ENCODE measurements at regions not wholly inside any gene's neighbourhood (a gene's known extent, or its start where the extent isn't known, plus 50 kb on each side); places are given as distances from the start of the nearest gene placed in this dataset.

DNA sequence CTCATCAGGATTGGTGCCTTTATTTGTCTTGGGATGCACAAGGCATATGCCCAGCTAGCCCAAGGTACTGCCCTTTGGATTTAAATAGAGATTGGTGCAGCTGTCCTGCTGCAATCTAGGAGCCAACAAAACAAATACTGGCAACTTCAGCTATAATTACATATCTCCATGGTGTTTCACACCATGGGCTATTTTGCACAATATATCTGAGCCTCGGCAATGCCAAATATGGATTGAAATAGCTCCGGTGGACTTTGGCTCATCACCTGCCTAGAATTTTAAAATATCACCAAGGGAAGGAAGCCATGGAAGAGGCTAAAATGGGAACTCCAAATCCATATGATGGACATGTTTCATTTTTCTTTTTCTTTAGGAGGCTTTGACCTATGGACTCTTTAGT is 367.8 kb upstream of the UMPS start:
- WGBS (ENCODE audit: insufficient coverage) = no CpG with 5 or more reads among the region's 2 CpGs
- peaks cover 0 to 2% (median 0%) of the 10 kb centered on the region in 7 donors for H3K9me3 Mint-ChIP-seq

GRCh38 chr3:124363476-124363875 is 366.8 kb upstream of the UMPS start:
- Mint-ChIP-seq H3K27me3 (ENCODE audit: low read depth in 3 of 3) (peaks cover 0 to 6% (median 1%) of the 10 kb centered on the region in 3 donors), H3K9me3 (peaks cover 0 to 3% (median 2%) of the 10 kb centered on the region in 7 donors), H3K27ac (no peak overlapping the region), H3K4me1 (peaks cover 5% of the 10 kb centered on the region), H3K36me3 (no peaks in the 10 kb centered on the region), H3K4me3 (no peak overlapping the region)
- no peaks in the 10 kb centered on the region for H3K4me1 ChIP-seq (ENCODE audit: control insufficient read depth in 1 of 2, insufficient read depth in 2 of 2, low read length in 2 of 2)
- intact Hi-C loops (cut with micrococcal nuclease) = no loop called here
- no peak overlapping the region for H3K4me2 ChIP-seq (replicated peaks; ENCODE audit: extremely low read depth, low read length, poor library complexity, severe bottlenecking)
- no peaks in the 10 kb centered on the region for H3K9me3 ChIP-seq (replicated peaks in 1 of 2; ENCODE audit: control insufficient read depth in 1 of 2, insufficient read depth in 1 of 2, low read length in 2 of 2)
- H3K27ac ChIP-seq (ENCODE audit: low read depth in 1 of 2, low read length in 2 of 2) = no peak overlapping the region
- no peak overlapping the region for H3K9ac ChIP-seq (ENCODE audit: insufficient read depth, low read length, poor library complexity, severe bottlenecking)
- no peak overlapping the region for H3K4me3 ChIP-seq (replicated peaks in 1 of 3; ENCODE audit: low read depth in 2 of 3, low read length in 3 of 3)
- no peak overlapping the region for H2AFZ ChIP-seq (ENCODE audit: insufficient read depth, low read depth, low read length, poor library complexity, severe bottlenecking)
- H3K79me2 ChIP-seq (ENCODE audit: insufficient read depth, low read length) = no peaks in the 10 kb centered on the region
- H4K20me1 ChIP-seq (ENCODE audit: insufficient read depth, low read length) = no peaks in the 10 kb centered on the region
- DNase-seq = no peak
- TF ChIP-seq, protein P1, sequence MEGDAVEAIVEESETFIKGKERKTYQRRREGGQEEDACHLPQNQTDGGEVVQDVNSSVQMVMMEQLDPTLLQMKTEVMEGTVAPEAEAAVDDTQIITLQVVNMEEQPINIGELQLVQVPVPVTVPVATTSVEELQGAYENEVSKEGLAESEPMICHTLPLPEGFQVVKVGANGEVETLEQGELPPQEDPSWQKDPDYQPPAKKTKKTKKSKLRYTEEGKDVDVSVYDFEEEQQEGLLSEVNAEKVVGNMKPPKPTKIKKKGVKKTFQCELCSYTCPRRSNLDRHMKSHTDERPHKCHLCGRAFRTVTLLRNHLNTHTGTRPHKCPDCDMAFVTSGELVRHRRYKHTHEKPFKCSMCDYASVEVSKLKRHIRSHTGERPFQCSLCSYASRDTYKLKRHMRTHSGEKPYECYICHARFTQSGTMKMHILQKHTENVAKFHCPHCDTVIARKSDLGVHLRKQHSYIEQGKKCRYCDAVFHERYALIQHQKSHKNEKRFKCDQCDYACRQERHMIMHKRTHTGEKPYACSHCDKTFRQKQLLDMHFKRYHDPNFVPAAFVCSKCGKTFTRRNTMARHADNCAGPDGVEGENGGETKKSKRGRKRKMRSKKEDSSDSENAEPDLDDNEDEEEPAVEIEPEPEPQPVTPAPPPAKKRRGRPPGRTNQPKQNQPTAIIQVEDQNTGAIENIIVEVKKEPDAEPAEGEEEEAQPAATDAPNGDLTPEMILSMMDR (IDR thresholded peaks at IDR 0.05) = no peak
- H3K36me3 ChIP-seq (replicated peaks in 1 of 2; ENCODE audit: control insufficient read depth in 1 of 2, insufficient read depth in 2 of 2, low read length in 2 of 2) = no peaks in the 10 kb centered on the region
- H3K27me3 ChIP-seq (ENCODE audit: control insufficient read depth in 2 of 2, insufficient read depth in 2 of 2, low read length in 2 of 2) = no peaks in the 10 kb centered on the region

More for the DNA sequence above, 367.8 kb upstream of the UMPS start:
- H3K9me3 ChIP-seq (replicated peaks in 1 of 2; ENCODE audit: control insufficient read depth in 1 of 2, insufficient read depth in 1 of 2, low read length in 2 of 2) = no peaks in the 10 kb centered on the region
- no peak overlapping the region for H3K4me3 ChIP-seq (replicated peaks in 1 of 3; ENCODE audit: low read depth in 2 of 3, low read length in 3 of 3)
- no peak for DNase-seq
- intact Hi-C loops (cut with micrococcal nuclease) = no loop called here
- no peak overlapping the region for H3K9ac ChIP-seq (ENCODE audit: insufficient read depth, low read length, poor library complexity, severe bottlenecking)
- Mint-ChIP-seq H3K36me3 (no peaks in the 10 kb centered on the region), H3K27ac (no peak overlapping the region), H3K4me1 (peaks cover 5% of the 10 kb centered on the region), H3K4me3 (no peak overlapping the region), H3K27me3 (ENCODE audit: low read depth in 3 of 3) (peaks cover 0 to 6% (median 1%) of the 10 kb centered on the region in 3 donors)
- H3K4me1 ChIP-seq (ENCODE audit: control insufficient read depth in 1 of 2, insufficient read depth in 2 of 2, low read length in 2 of 2) = no peaks in the 10 kb centered on the region
- no peaks in the 10 kb centered on the region for H4K20me1 ChIP-seq (ENCODE audit: insufficient read depth, low read length)
- TF ChIP-seq, protein P1 (IDR thresholded peaks at IDR 0.05) = no peak
- H3K4me2 ChIP-seq (replicated peaks; ENCODE audit: extremely low read depth, low read length, poor library complexity, severe bottlenecking) = no peak overlapping the region
- no peak overlapping the region for H2AFZ ChIP-seq (ENCODE audit: insufficient read depth, low read depth, low read length, poor library complexity, severe bottlenecking)
- H3K27me3 ChIP-seq (ENCODE audit: control insufficient read depth in 2 of 2, insufficient read depth in 2 of 2, low read length in 2 of 2) = no peaks in the 10 kb centered on the region
- H3K36me3 ChIP-seq (replicated peaks in 1 of 2; ENCODE audit: control insufficient read depth in 1 of 2, insufficient read depth in 2 of 2, low read length in 2 of 2) = no peaks in the 10 kb centered on the region
- no peak overlapping the region for H3K27ac ChIP-seq (ENCODE audit: low read depth in 1 of 2, low read length in 2 of 2)
- no peaks in the 10 kb centered on the region for H3K79me2 ChIP-seq (ENCODE audit: insufficient read depth, low read length)

All from CD14-positive monocyte (primary cell).